Islet of Langerhans (tissue), 1 donor: ENCODE measurements at regions not wholly inside any gene's neighbourhood (a gene's known extent, or its start where the extent isn't known, plus 50 kb on each side); places are given as distances from the start of the nearest gene placed in this dataset.

Source experiments
- FAIRE-seq: peaks from one replicate; lab custom pipeline; 2011; peaks lifted over from hg19 to GRCh38; lab: Jason Lieb, UNC

GRCh38 chr11:82676483-82677094 is 57.1 kb downstream of the FAM181B start:
- no peak for FAIRE-seq

DNA sequence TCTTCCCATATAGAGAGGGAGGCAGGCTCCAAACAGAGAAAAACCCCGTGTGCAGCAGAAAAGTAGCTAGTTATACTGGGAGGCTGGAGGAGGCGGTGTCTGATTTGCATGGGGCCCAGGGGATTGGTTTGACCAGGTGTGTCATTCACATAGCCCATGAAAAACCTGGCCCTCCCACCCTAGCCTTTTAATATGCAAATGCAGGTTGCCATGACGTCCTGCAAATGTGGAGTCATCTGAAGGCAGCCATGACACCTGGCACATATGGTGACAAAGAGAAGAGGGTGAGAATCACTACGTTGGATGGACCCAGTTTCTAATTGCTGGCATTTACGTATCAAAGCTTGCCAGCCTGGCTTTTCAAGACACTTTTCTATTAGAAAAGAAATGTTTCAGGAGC is 57.8 kb downstream of the FAM181B start:
- no peak for FAIRE-seq

GRCh38 chr11:82673631-82674030 is 60.0 kb downstream of the FAM181B start:
- FAIRE-seq = no peak

- no peak for FAIRE-seq
Measured at GRCh38 chr11:82671451-82671850, 62.2 kb downstream of the FAM181B start.

GRCh38 chr11:82663535-82663934 is 70.1 kb downstream of the FAM181B start:
- no peak for FAIRE-seq

DNA sequence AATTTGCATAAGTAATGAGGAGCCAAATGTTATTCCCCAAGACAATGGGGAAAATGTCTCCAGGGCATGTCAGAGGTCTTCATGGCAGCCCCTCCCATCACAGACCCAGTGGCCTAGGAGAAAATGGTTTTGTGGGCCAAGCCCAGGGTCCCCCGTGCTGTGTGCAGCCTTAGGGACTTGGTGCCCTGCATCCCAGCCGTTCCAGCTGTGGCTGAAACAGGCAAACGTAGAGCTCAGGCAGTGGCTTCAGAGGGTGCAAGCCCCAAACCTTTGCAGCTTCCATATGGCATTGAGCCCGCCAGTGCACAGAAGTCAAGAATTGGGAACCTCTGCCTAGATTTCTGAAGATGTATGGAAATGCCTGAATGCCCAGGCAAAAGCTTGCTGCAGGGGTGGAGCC is 79.9 kb downstream of the FAM181B start:
- FAIRE-seq = no peak

DNA sequence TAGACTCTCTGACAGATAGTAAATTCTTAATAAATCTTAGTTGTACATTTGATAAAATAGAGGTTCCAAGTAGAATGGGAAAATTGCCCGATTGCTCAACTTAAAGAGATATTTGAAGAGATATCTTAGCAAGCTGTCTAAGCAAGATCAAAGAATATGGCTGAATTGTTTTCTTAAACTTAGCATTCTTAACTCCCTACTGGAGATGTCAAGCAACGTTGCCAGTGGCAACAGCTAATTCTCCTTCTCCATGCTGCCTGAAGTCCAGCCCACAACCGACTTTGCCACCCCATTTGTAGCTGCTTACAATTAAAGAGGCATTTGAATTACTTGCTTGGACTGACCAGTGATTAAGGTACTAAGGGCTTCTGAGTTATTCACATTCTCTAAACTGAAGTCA is 94.4 kb downstream of the FAM181B start:
- FAIRE-seq = no peak

GRCh38 chr11:82636615-82637014 is 97.0 kb downstream of the FAM181B start:
- FAIRE-seq = no peak

DNA sequence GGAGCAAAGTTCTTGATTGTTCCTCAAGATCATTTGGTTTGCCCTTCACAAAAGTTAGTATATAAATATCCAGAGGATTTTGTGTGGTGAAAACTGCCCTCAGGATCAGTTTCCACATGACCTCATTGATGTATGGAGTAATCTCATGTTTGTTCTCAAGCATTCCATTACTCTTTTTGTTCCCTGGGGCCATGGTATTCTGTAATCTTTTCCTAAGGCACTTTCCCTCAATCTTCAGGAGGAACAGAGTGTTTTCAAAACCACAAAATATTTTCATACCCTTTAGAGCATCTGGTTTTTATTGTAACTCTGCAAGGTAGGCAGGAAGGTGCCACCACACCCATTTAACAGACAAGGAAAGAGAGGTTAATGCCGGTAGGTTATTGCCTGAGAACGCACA is 99.6 kb downstream of the FAM181B start:
- no peak for FAIRE-seq

DNA sequence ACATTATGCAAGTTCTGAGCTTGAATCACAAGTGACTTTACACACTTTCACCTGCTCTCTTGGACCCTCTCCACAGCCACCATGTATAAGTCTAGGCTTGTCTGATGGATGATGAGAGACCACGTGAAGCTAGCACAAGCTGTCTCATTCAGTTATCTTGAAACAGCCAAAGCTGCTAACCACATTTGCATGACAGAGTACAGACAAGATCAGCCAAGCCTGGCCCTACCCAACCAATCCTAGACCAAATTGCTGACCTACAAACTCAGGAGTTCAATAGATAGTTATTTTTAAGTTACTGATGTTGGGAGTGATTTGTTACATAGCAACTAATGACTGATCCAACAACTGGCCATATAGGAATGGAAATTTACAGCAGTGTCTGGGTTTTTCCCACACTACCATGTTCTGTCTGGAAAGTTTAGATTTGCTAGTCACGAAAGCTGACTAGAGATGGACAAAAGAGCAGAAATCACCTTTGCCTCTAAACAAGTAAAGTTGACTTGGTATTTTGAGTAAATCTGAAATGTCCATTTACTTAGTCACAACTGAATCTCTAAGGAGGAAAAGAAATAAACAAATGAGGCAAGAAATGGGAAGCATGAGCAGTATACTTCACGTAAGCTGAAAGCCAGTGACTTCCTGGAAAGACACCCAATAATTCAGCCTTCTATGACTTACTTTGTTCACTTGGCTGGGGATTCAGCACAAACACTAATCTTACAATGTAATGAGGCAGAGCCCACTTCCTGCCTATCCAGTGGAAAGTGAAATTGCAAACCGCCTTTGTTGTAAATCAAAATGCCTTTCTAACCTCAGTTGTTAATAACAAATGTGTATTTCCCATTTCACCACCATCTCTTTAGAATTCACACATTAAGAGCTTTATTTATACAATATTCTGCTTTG is 101.7 kb downstream of the FAM181B start:
- no peak for FAIRE-seq

- FAIRE-seq = no peak
Measured at GRCh38 chr11:82610671-82611070, 123.0 kb downstream of the FAM181B start.

GRCh38 chr11:82606738-82607137 is 126.9 kb downstream of the FAM181B start:
- FAIRE-seq = no peak

DNA sequence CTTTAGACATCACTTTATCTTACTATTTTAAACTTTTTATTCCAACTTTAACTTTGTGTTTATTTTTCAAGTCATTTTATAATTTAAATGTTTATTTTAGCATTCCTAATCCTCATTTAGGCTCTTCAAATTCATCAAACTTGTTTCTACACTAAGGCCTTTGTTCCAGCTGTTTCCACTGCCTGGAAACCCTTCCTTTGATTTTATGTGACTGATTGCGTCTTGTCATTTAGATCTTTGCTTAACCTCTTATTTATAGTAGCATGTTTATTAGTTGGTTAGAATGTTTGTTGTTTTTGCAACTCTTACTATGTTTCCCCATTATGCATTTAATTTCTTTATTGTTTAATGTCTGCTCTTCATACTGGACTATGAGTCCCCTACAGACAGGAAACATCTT is 132.0 kb downstream of the FAM181B start:
- no peak for FAIRE-seq

DNA sequence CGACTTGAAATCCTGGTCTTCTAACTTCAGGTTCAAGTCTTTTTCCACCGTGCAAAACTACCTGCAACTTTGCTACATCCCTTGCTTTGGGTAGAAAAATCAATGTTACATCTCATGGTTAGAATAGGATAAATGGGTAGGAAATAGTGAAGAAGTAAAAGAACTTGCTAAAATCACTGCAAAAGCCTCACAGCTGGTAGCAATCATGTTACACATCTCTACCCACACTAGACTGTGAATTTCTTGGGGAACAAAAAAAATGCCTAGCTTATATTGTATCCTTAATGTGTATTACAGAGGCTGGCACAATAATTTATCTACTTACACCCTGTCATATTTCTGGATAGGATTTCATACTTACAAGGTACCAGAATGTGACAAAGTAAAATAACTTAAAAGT is 133.8 kb downstream of the FAM181B start:
- no peak for FAIRE-seq

DNA sequence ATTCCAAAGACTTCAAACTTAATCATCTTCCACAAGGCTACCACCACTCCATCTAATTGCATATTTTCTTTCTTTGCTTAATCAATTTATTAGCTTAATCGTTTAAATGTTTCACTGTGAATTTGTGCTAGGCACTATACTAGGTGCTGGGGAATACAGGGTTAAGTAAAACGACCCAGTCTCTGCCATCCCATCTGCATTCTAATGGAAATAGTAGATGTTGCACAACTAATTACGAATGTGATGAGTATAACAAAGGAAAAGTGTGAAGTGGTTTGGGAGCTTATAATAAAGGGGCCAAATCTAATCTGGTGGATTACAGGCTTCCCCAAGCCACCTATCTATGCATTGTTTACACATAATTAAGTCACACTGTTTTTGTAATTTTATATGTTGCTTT is 147.1 kb downstream of the FAM181B start:
- no peak for FAIRE-seq

DNA sequence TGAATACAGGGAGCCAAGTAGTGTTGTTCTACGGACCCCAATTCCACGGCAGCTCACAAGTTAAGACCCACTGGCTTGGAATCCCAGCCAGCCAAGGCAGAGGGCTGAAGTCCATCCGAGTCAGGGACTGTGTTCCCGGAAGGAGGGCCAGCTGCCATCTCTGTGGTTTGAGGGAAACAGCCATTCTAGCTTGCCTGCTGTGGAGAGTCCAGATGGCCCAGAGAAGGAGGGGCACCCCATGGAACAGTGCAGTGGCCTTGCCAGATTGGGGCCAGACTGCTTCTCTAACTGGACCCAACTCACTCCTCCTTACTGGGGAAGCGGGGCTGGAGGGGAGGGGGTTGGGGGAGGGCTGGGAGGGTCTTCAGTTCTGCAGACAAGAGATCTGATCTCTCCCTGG is 156.4 kb downstream of the FAM181B start:
- FAIRE-seq = no peak

- FAIRE-seq = no peak
Measured at GRCh38 chr11:82560836-82561235, 172.8 kb downstream of the FAM181B start.

- no peak for FAIRE-seq
Measured at GRCh38 chr11:82559609-82560008, 174.1 kb downstream of the FAM181B start.

DNA sequence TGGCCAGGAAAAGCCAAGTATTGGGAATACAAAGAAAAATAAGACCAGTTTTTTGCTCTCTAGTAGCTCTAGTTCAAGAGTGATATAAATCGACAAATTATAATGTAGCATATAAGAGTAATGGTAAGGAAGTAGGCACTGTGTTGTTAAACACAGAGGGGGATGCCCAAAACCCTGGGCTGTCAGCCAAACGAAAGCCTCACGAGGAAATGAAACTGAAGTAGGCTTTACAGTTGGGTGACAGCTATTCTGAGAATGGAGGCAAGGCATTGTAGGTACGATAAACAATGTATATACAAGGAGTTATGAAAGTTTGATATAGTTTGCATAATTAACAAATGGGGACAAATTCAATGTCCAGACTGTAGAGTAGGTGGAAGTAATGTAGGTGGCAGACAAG is 176.4 kb downstream of the FAM181B start:
- FAIRE-seq = no peak

DNA sequence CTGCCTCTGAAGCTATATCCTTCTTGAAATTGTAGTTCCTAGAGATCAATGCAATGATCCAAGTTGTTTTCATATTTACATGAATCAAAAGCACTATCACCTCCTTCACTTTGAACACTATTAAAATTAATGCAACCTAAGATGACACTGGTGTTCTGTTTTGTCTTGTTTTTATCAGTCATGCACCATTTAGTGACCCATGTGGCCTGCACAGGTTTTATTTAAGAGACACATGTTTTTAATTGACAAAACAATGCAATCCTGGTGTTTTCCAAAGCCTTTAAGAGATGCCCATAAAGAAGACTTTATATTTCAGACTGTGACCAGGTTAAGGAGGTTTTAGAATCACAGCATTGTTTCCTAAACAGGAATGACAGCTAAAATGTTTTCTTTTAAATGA is 177.5 kb downstream of the FAM181B start:
- no peak for FAIRE-seq

GRCh38 chr11:82546661-82547557 is 186.8 kb downstream of the FAM181B start:
- no peak for FAIRE-seq

DNA sequence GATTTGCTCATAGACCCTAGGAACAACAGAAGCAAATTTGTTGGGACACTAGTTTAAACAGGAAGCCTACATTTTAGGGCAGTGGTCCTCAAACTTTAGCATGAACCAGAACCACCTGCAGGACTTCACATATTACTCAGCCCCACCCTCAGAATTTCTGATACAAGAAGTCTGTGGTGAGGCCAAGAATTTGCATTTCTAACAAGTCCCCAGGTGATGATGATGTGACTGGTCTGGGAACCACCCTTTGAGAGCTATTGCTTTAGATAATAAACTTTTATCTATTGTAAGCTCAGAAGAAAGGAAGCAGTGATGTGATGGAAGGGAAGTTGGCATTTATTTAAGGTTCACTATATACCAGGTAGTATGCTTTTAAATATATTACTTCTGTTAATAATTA is 194.0 kb downstream of the FAM181B start:
- no peak for FAIRE-seq

DNA sequence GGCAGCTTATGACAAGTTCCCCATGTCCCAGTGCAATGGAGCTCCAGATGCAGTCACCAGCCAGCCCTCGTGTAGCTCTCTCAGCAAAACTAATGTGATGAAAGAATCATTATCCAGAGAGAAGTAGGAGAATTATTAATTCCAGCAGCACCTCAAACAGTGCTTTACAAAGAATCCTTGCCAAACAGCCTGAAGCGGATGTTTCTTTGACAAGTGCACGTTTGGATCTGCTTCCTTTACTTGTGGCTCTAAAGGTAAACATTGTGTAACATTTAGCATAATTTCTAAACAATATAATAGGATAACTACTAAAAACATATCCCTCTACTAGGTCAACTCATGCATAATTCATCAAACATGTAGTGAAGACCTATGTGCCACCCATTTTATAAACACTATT is 197.0 kb downstream of the FAM181B start:
- no peak for FAIRE-seq
